ENCODE measurements at regions not wholly inside any gene's neighbourhood (a gene's known extent, or its start where the extent isn't known, plus 50 kb on each side); places are given as distances from the start of the nearest gene placed in this dataset.

GRCh38 chr2:167504061-167504460, 615.8 kb downstream of the XIRP2 start:
- Histone ChIP-seq H3K36me3 (no peaks in the 10 kb centered on the region), H3K4me1 (no peaks in the 10 kb centered on the region), H3K4me3 (no peak overlapping the region), H3K27me3 (no peaks in the 10 kb centered on the region), H3K27ac (no peak overlapping the region), H3K9me3 (no peaks in the 10 kb centered on the region)
- DNase-seq (no peak), ATAC-seq (no peak)
- intact Hi-C loops (cut with DNase I), result no loop called here
- TF ChIP-seq POLR2A (IDR thresholded peaks at IDR 0.05), result no peak
- TF ChIP-seq CTCF (IDR thresholded peaks at IDR 0.05), result no peak

- H3K4me1 ChIP-seq, result no peaks in the 10 kb centered on the region
- intact Hi-C loops (cut with DNase I), result no loop called here
- DNase-seq (no peak), ATAC-seq (no peak)
- no peak overlapping the region for H3K27ac ChIP-seq
- H3K9me3 ChIP-seq, result no peaks in the 10 kb centered on the region
- no peak overlapping the region for H3K4me3 ChIP-seq
- H3K27me3 ChIP-seq, result no peaks in the 10 kb centered on the region
- no peak for TF ChIP-seq POLR2A (IDR thresholded peaks at IDR 0.05)
- H3K36me3 ChIP-seq, result no peaks in the 10 kb centered on the region
- WGBS, 4 donors, result 73 to 84% (median 79%) methylated on average over 1 of the region's 1 CpG
These were observed 613.3 kb downstream of the XIRP2 start for GRCh38 chr2:167501618-167502017.

GRCh38 chr2:167493862-167494261, 605.6 kb downstream of the XIRP2 start:
- Histone ChIP-seq H3K9me3 (no peaks in the 10 kb centered on the region), H3K36me3 (no peaks in the 10 kb centered on the region), H3K4me3 (no peak overlapping the region), H3K4me1 (no peaks in the 10 kb centered on the region), H3K27ac (no peak overlapping the region), H3K27me3 (no peaks in the 10 kb centered on the region)
- intact Hi-C loops (cut with DNase I), result no loop called here
- DNase-seq, result no peak
- TF ChIP-seq CTCF (IDR thresholded peaks at IDR 0.05) (no peak), POLR2A (IDR thresholded peaks at IDR 0.05) (no peak)
- no peak for ATAC-seq

- Histone ChIP-seq H3K36me3 (no peaks in the 10 kb centered on the region), H3K4me3 (no peak overlapping the region), H3K27me3 (no peaks in the 10 kb centered on the region), H3K27ac (no peak overlapping the region), H3K4me1 (no peaks in the 10 kb centered on the region), H3K9me3 (no peaks in the 10 kb centered on the region)
- no peak for DNase-seq
- no peak for TF ChIP-seq CTCF (IDR thresholded peaks at IDR 0.05)
- TF ChIP-seq POLR2A (IDR thresholded peaks at IDR 0.05), result no peak
- intact Hi-C loops (cut with DNase I), result no loop called here
- ATAC-seq, result no peak
These were observed 604.2 kb downstream of the XIRP2 start for GRCh38 chr2:167492486-167492885.

DNA sequence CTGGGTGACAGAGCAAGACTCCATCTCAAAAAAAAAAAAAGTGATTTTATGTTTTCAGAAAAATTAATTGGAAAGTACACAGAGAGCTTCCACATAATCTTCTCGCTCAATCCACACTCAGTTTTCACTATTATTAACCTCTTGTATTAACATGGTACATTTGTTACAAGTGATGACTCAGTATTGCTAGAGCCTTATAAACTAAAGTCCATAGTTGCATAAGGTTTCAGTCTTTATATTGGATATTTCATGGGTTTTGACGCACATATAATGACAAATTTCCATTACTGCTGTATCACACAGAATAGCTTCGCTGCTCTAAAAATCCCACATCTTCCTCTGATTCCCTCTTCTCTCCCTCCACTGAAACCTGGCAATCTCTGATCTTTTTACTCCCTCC, 603.5 kb downstream of the XIRP2 start:
- Histone ChIP-seq H3K9me3 (no peaks in the 10 kb centered on the region), H3K36me3 (no peaks in the 10 kb centered on the region), H3K4me1 (no peaks in the 10 kb centered on the region), H3K27me3 (no peaks in the 10 kb centered on the region), H3K4me3 (no peak overlapping the region), H3K27ac (no peak overlapping the region)
- ATAC-seq (no peak), DNase-seq (no peak)
- intact Hi-C loops (cut with DNase I), result no loop called here
- TF ChIP-seq CTCF (IDR thresholded peaks at IDR 0.05) (no peak), POLR2A (IDR thresholded peaks at IDR 0.05) (no peak)
- 89 to 98% (median 97%) methylated on average over 3 of the region's 3 CpGs for WGBS, 4 donors
